ENCODE measurements at regions not wholly inside any gene's neighbourhood (a gene's known extent, or its start where the extent isn't known, plus 50 kb on each side); places are given as distances from the start of the nearest gene placed in this dataset.

DNA sequence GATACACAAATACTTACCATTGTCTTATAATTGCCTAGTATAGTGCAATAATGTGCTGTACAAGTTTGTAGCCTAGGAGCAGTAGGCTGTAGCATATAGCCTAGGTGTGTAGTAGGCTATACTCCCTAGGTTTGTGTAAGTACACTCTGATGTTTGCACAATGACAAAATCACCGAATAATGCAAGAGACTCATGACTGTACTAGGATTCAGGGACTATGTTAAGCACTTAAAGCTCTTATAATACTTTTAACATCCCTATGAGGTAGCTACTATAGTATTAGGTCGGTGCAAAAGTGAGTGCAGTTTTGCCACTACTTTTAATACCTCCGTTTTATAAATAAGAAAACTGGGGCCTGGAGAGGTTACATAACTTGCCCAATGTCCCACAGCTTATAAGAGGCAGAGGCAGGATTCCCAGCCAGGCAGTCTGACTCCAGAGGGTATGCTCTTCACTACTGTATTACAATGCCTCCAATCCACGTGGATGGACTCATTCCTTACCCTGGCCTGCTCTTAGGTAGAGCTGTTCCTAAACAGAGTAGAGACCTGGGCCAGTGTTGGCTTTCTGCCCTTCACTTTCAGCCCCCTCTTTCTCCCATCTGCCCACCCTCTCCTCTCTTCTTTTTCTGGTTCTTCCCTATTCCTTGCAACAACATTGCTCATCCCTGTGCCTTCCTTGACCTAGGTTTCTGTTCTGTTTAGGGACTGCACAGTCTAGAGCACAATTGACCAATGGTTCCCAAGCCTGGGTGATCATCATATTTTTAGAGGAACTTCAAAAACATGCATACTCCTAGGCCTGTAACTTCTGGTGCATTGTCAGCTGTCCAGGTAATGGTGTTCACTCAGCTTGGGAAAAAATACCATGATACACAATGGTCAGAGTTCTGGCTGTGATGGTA, 114.0 kb downstream of the CARTPT start:
- TF ChIP-seq, protein P1, sequence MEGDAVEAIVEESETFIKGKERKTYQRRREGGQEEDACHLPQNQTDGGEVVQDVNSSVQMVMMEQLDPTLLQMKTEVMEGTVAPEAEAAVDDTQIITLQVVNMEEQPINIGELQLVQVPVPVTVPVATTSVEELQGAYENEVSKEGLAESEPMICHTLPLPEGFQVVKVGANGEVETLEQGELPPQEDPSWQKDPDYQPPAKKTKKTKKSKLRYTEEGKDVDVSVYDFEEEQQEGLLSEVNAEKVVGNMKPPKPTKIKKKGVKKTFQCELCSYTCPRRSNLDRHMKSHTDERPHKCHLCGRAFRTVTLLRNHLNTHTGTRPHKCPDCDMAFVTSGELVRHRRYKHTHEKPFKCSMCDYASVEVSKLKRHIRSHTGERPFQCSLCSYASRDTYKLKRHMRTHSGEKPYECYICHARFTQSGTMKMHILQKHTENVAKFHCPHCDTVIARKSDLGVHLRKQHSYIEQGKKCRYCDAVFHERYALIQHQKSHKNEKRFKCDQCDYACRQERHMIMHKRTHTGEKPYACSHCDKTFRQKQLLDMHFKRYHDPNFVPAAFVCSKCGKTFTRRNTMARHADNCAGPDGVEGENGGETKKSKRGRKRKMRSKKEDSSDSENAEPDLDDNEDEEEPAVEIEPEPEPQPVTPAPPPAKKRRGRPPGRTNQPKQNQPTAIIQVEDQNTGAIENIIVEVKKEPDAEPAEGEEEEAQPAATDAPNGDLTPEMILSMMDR (IDR thresholded peaks at IDR 0.05): no peak
- no peak for TF ChIP-seq POLR2A (IDR thresholded peaks at IDR 0.05)

All from testis (tissue), 2 donors.